H9 (cell line): ENCODE measurements at regions not wholly inside any gene's neighbourhood (a gene's known extent, or its start where the extent isn't known, plus 50 kb on each side); places are given as distances from the start of the nearest gene placed in this dataset.

Experiments used
- DNase-seq: peaks from one replicate; pipeline ENCODE4 v3.0.0-alpha.2; 2017
- H2AFZ ChIP-seq: one replicate; pipeline ENCODE4 v1.6.1; 2013; ENCODE audit warnings: mild to moderate bottlenecking, low read length, control low read depth, moderate library complexity
- H2AK5ac ChIP-seq: 2 replicates; pipeline ENCODE4 v1.6.1; 2013; ENCODE audit warnings: low read length, control low read depth, mixed read lengths; ENCODE audit not compliant: insufficient read length
- H2BK120ac ChIP-seq: one replicate; pipeline ENCODE4 v1.6.1; 2013; ENCODE audit warnings: low read depth, mild to moderate bottlenecking, low read length, control low read depth, inconsistent platforms; ENCODE audit not compliant: poor library complexity, severe bottlenecking
- H2BK12ac ChIP-seq: 2 replicates; pipeline ENCODE4 v1.6.1; 2013; ENCODE audit warnings: low read length, control low read depth, mixed read lengths, low read depth; ENCODE audit not compliant: insufficient read length
- H2BK15ac ChIP-seq: 2 replicates; pipeline ENCODE4 v1.6.1; 2013; ENCODE audit warnings: low read depth, low read length, control low read depth
- H2BK20ac ChIP-seq: one replicate; pipeline ENCODE4 v1.6.1; 2013; ENCODE audit warnings: low read depth, mild to moderate bottlenecking, low read length, control low read depth, inconsistent platforms; ENCODE audit not compliant: poor library complexity, severe bottlenecking
- H2BK5ac ChIP-seq: 2 replicates; pipeline ENCODE4 v1.6.1; 2013; ENCODE audit warnings: low read length, control low read depth, mixed read lengths; ENCODE audit not compliant: insufficient read length
- H3K14ac ChIP-seq: 2 replicates; pipeline ENCODE4 v1.6.1; 2013; ENCODE audit warnings: low read length, control low read depth; ENCODE audit not compliant: insufficient read depth
- H3K18ac ChIP-seq: 2 replicates; pipeline ENCODE4 v1.6.1; 2013; ENCODE audit warnings: low read depth, mild to moderate bottlenecking, mixed read lengths, low read length, control low read depth; ENCODE audit not compliant: insufficient read length
- H3K23ac ChIP-seq: 2 replicates; pipeline ENCODE4 v1.6.1; 2013; ENCODE audit warnings: low read length, control low read depth, mixed read lengths, low read depth; ENCODE audit not compliant: insufficient read length
- H3K23me2 ChIP-seq: 2 replicates; pipeline ENCODE4 v1.6.1; 2013; ENCODE audit warnings: low read depth, mild to moderate bottlenecking, mixed read lengths, low read length, control low read depth; ENCODE audit not compliant: insufficient read length, poor library complexity, severe bottlenecking
- H3K27ac ChIP-seq: 2 replicates; pipeline ENCODE4 v1.5.1; 2013; ENCODE audit warnings: low read length, control low read depth, mixed read lengths, low read depth; ENCODE audit not compliant: insufficient read length
- H3K27me3 ChIP-seq: 2 replicates; pipeline ENCODE4 v1.6.1; 2013; ENCODE audit warnings: low read length, control low read depth, inconsistent platforms; ENCODE audit not compliant: insufficient read depth
- H3K4ac ChIP-seq: 2 replicates; pipeline ENCODE4 v1.6.1; 2013; ENCODE audit warnings: low read depth, mild to moderate bottlenecking, control low read depth, inconsistent platforms, low read length, moderate library complexity
- H3K4me1 ChIP-seq: 2 replicates; pipeline ENCODE4 v1.6.1; 2013; ENCODE audit warnings: low read length, control low read depth, inconsistent platforms; ENCODE audit not compliant: insufficient read depth
- H3K4me2 ChIP-seq: 2 replicates; pipeline ENCODE4 v1.6.1; 2013; ENCODE audit warnings: low read length, control low read depth, mixed read lengths; ENCODE audit not compliant: insufficient read length, insufficient read depth
- H3K56ac ChIP-seq: 2 replicates; pipeline ENCODE4 v1.6.1; 2013; ENCODE audit warnings: low read depth, mild to moderate bottlenecking, mixed read lengths, low read length, control low read depth; ENCODE audit not compliant: insufficient read length
- H3K79me1 ChIP-seq: 2 replicates; pipeline ENCODE4 v1.6.1; 2013; ENCODE audit warnings: low read depth, mild to moderate bottlenecking, moderate library complexity, low read length, control low read depth, inconsistent platforms; ENCODE audit not compliant: insufficient read depth, poor library complexity, severe bottlenecking
- H3K79me2 ChIP-seq: 2 replicates; pipeline ENCODE4 v1.6.1; 2013; ENCODE audit warnings: low read length, control low read depth, inconsistent platforms; ENCODE audit not compliant: insufficient read depth
- H3K9ac ChIP-seq: 2 replicates; pipeline ENCODE4 v1.6.1; 2013; ENCODE audit warnings: low read length, control low read depth, mixed read lengths; ENCODE audit not compliant: insufficient read length; ENCODE audit errors: extremely low read depth
- H3K9me3 ChIP-seq: one replicate; pipeline ENCODE4 v1.6.1; 2013; ENCODE audit warnings: low read depth, low read length, inconsistent platforms; ENCODE audit not compliant: control insufficient read depth
- H3T11ph ChIP-seq: one replicate; pipeline ENCODE4 v1.6.1; 2013; ENCODE audit warnings: mild to moderate bottlenecking, low read length, control low read depth, inconsistent platforms
- H4K20me1 ChIP-seq: one replicate; pipeline ENCODE4 v1.6.1; 2013; ENCODE audit not compliant: control insufficient read depth, insufficient read length, insufficient read depth
- H4K5ac ChIP-seq: 2 replicates; pipeline ENCODE4 v1.6.1; 2013; ENCODE audit warnings: low read depth, mild to moderate bottlenecking, mixed read lengths, low read length, control low read depth; ENCODE audit not compliant: insufficient read length
- H4K8ac ChIP-seq: replicated peaks from 2 replicates; pipeline ENCODE4 v1.6.1; 2013; ENCODE audit warnings: low read length, control low read depth, mixed read lengths, low read depth; ENCODE audit not compliant: insufficient read length
- H4K91ac ChIP-seq: 2 replicates; pipeline ENCODE4 v1.6.1; 2013; ENCODE audit warnings: low read depth, mild to moderate bottlenecking, moderate library complexity, mixed read lengths, low read length, control low read depth; ENCODE audit not compliant: insufficient read length
- H3K27ac Mint-ChIP-seq, 3 experiments: 2 replicates in 2 of 3; 3 replicates in 1 of 3; pipeline ENCODE4 v1.8.0; 2020 to 2021; ENCODE audit warnings: mixed read lengths in 3 of 3, mild to moderate bottlenecking in 1 of 3, moderate library complexity in 1 of 3
- H3K27me3 Mint-ChIP-seq: 2 replicates; pipeline ENCODE4 v1.8.0; 2021; ENCODE audit warnings: low read depth, mild to moderate bottlenecking, moderate library complexity, mixed read lengths
- H3K36me3 Mint-ChIP-seq, 3 experiments: 2 replicates in 2 of 3; 3 replicates in 1 of 3; pipeline ENCODE4 v1.8.0; 2020 to 2021; ENCODE audit warnings: low read depth in 3 of 3, mixed read lengths in 3 of 3; ENCODE audit not compliant: insufficient read depth in 1 of 3
- H3K4me1 Mint-ChIP-seq, 2 experiments: 2 replicates each; pipeline ENCODE4 v1.8.0; 2020; ENCODE audit warnings: mixed read lengths in 2 of 2
- H3K4me3 Mint-ChIP-seq, 2 experiments: 2 replicates in 1 of 2; 3 replicates in 1 of 2; pipeline ENCODE4 v1.8.0; 2020 to 2021; ENCODE audit warnings: mild to moderate bottlenecking in 2 of 2, mixed read lengths in 2 of 2, moderate library complexity in 1 of 2
- H3K9me3 Mint-ChIP-seq, 2 experiments: 2 replicates in 1 of 2; 3 replicates in 1 of 2; pipeline ENCODE4 v1.8.0; 2020; ENCODE audit warnings: mild to moderate bottlenecking in 2 of 2, mixed read lengths in 2 of 2, moderate library complexity in 1 of 2
- WGBS: extraction: QIAGEN DNeasy Blood & Tissue Kit; methylation state at CpG from one replicate; pipeline ENCODE4 v1.1.7; 2013; ENCODE audit warnings: missing lambda C conversion rate, low lambda C conversion rate, mixed read lengths; ENCODE audit not compliant: insufficient read length; ENCODE audit errors: extremely low coverage; 5-methylcytosine and 5-hydroxymethylcytosine counted together
- TF ChIP-seq, protein P1 (sequence below): fragments of 200-600 bp; sonication (generic); conservative IDR thresholded peaks from 3 replicates; pipeline ENCODE4 v1.8.0; 2021; ENCODE audit warnings: antibody characterized with exemption, mild to moderate bottlenecking

DNA sequence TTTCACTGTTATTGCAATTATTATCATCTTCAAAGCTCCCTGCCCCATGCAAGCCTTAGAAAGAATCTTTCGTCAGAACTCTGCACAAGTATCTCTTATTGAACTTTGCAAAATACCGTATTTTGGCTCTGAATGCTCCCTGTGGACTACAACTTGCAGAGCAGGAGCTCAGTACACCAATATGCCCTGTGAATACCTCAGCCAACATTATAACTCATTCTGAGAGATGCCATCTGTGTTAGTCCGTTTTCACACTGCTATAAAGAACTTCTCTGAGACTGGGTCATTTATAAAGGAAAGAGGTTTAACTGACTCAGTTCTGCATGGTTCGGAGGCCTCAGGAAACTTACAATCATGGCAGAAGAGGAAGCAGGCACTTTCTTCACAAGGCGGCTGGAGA lies 87.2 kb upstream of the XYLT1 start:
- H2BK120ac ChIP-seq: no peak overlapping the region
- no peak overlapping the region for H2AK5ac ChIP-seq
- H3K14ac ChIP-seq: no peak overlapping the region
- Mint-ChIP-seq H3K9me3 (no peaks in the 10 kb centered on the region; a peak in 2 of 5 replicates), H3K4me3 (no peak overlapping the region), H3K4me1 (no peaks in the 10 kb centered on the region; a peak in 2 of 4 replicates), H3K36me3 (no peaks in the 10 kb centered on the region), H3K27ac (no peak overlapping the region), H3K27me3 (peaks cover 1% of the 10 kb centered on the region; the same call in 1 of the 2 replicates)
- TF ChIP-seq, protein P1, sequence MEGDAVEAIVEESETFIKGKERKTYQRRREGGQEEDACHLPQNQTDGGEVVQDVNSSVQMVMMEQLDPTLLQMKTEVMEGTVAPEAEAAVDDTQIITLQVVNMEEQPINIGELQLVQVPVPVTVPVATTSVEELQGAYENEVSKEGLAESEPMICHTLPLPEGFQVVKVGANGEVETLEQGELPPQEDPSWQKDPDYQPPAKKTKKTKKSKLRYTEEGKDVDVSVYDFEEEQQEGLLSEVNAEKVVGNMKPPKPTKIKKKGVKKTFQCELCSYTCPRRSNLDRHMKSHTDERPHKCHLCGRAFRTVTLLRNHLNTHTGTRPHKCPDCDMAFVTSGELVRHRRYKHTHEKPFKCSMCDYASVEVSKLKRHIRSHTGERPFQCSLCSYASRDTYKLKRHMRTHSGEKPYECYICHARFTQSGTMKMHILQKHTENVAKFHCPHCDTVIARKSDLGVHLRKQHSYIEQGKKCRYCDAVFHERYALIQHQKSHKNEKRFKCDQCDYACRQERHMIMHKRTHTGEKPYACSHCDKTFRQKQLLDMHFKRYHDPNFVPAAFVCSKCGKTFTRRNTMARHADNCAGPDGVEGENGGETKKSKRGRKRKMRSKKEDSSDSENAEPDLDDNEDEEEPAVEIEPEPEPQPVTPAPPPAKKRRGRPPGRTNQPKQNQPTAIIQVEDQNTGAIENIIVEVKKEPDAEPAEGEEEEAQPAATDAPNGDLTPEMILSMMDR: no peak
- no peaks in the 10 kb centered on the region for H3K27me3 ChIP-seq
- no peaks in the 10 kb centered on the region for H3K79me2 ChIP-seq
- H2AFZ ChIP-seq: no peak overlapping the region
- H3K23me2 ChIP-seq: no peaks in the 10 kb centered on the region
- no peak overlapping the region for H4K91ac ChIP-seq
- no peak overlapping the region for H2BK20ac ChIP-seq
- no peak overlapping the region for H4K8ac ChIP-seq
- H3K9ac ChIP-seq: no peak overlapping the region
- no peaks in the 10 kb centered on the region for H3K4me1 ChIP-seq
- H3K56ac ChIP-seq: no peak overlapping the region
- no peaks in the 10 kb centered on the region for H3K9me3 ChIP-seq
- no peak for DNase-seq
- H4K20me1 ChIP-seq: no peaks in the 10 kb centered on the region
- H3K79me1 ChIP-seq: no peaks in the 10 kb centered on the region
- H3K4ac ChIP-seq: no peak overlapping the region
- H3K23ac ChIP-seq: no peak overlapping the region
- H3K27ac ChIP-seq: no peak overlapping the region
- H4K5ac ChIP-seq: no peak overlapping the region
- no peak overlapping the region for H2BK15ac ChIP-seq
- H3T11ph ChIP-seq: no peak overlapping the region
- H2BK12ac ChIP-seq: no peak overlapping the region
- WGBS: no CpG with 5 or more reads among the region's 5 CpGs
- H3K4me2 ChIP-seq: no peak overlapping the region
- H3K18ac ChIP-seq: no peak overlapping the region
- no peak overlapping the region for H2BK5ac ChIP-seq
